Lung (tissue), 11 donors: ENCODE measurements at regions not wholly inside any gene's neighbourhood (a gene's known extent, or its start where the extent isn't known, plus 50 kb on each side); places are given as distances from the start of the nearest gene placed in this dataset.

Experiments
- ATAC-seq: fragments of 200-7000 bp; cut with Tn5 transposase; one replicate; pipeline ENCODE4 v1.9.1; 2020; ENCODE audit warnings: moderate number of reproducible peaks; ENCODE audit not compliant: insufficient read depth, low FRiP score
- DNase-seq, 3 donors: peaks; one replicate each; pipeline ENCODE4 v3.0.0-alpha.2; 2013 to 2017
- H3K27ac ChIP-seq, 2 donors: one replicate each; pipeline ENCODE4 v1.5.1; 2013; ENCODE audit warnings: mild to moderate bottlenecking in 2 of 2, moderate library complexity in 2 of 2, control low read depth in 1 of 2, inconsistent platforms in 1 of 2, low read depth in 1 of 2, low read length in 1 of 2
- H3K27me3 ChIP-seq, 3 donors: one replicate each; pipeline ENCODE4 v1.5.1; 2013; ENCODE audit warnings: low read length in 2 of 3; ENCODE audit not compliant: control insufficient read depth in 3 of 3, insufficient read depth in 3 of 3
- H3K36me3 ChIP-seq, 4 donors: one replicate each; pipeline ENCODE4 v1.5.1; 2013; ENCODE audit warnings: low read length in 4 of 4, mild to moderate bottlenecking in 1 of 4, moderate library complexity in 1 of 4; ENCODE audit not compliant: control insufficient read depth in 4 of 4, insufficient read depth in 4 of 4
- H3K4me1 ChIP-seq, 5 donors: one replicate each; pipeline ENCODE4 v1.5.1; 2013; ENCODE audit warnings: low read length in 5 of 5, mild to moderate bottlenecking in 2 of 5, moderate library complexity in 1 of 5; ENCODE audit not compliant: control insufficient read depth in 5 of 5, insufficient read depth in 5 of 5
- H3K4me3 ChIP-seq: one replicate; pipeline ENCODE4 v1.5.1; 2013; ENCODE audit warnings: mild to moderate bottlenecking, control low read depth, moderate library complexity
- H3K9ac ChIP-seq, 2 donors: one replicate each; pipeline ENCODE4 v1.5.1; 2013; ENCODE audit warnings: low read length in 2 of 2, control low read depth in 1 of 2; ENCODE audit not compliant: insufficient read depth in 1 of 2
- H3K9me3 ChIP-seq, 4 donors: one replicate each; pipeline ENCODE4 v1.5.1; 2013; ENCODE audit warnings: low read length in 3 of 4, mild to moderate bottlenecking in 1 of 4, moderate library complexity in 1 of 4; ENCODE audit not compliant: control insufficient read depth in 4 of 4, insufficient read depth in 3 of 4
- WGBS, 2 donors: extraction: QIAGEN DNeasy Blood & Tissue Kit; methylation state at CpG; one replicate each; pipeline ENCODE4 v1.1.7; 2013; 5-methylcytosine and 5-hydroxymethylcytosine counted together
- TF ChIP-seq, protein P1 (sequence below): IDR thresholded peaks from 2 replicates; pipeline ENCODE4 v1.5.1; 2012; ENCODE audit warnings: mild to moderate bottlenecking; ENCODE audit errors: control extremely low read depth, extremely low read depth
- donor health status: control.
- donor health status: control.
- donor health status: Bipolar disorder and iron deficiency.
- donor health status: healthy.
- donor health status: DM: yes; HTN: yes; CAD: no.

DNA sequence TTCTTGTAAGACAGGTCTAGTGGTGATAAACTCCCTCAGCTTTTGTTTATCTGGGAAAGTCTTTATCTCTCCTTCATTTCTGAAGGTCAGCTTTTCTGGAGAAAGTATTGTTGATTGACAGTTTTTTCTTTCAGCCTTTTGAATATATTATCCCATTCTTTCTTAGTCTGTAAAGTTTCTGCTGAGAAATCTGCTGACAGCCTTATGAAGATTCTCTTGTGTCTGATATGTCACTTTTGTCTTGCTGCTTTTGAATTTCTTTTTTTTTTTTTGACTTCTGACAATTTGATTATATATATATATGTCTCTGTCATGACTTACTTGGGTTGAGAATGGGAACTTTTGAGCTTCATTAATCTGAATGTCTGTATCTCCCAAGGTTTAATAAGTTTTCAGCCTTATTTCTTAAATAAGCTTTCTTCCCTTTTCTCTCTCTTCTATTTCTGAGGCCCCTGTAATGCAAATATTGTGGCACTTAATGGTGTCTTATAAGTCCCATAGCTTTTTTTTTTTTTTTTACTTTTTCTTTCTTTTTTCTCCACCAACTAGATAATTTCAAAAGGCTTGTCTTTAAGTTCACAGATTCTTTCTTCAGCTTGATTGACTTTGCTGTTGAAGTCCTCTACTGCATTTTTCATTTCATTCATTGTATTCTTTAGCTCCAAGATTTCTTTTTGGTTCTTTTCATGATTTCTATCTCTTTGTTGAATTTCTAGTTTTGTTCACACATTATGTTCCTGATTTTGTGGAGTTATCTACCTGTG lies 81.4 kb upstream of the IL6 start:
- H3K9me3 ChIP-seq: peaks cover 0 to 10% (median 3%) of the 10 kb centered on the region in 4 donors
- H3K4me3 ChIP-seq: no peak overlapping the region
- H3K27me3 ChIP-seq: no peaks in the 10 kb centered on the region
- no peaks in the 10 kb centered on the region for H3K4me1 ChIP-seq
- H3K9ac ChIP-seq: no peak overlapping the region
- H3K27ac ChIP-seq: no peak overlapping the region
- ATAC-seq: no peak
- DNase-seq: no peak
- TF ChIP-seq, protein P1, sequence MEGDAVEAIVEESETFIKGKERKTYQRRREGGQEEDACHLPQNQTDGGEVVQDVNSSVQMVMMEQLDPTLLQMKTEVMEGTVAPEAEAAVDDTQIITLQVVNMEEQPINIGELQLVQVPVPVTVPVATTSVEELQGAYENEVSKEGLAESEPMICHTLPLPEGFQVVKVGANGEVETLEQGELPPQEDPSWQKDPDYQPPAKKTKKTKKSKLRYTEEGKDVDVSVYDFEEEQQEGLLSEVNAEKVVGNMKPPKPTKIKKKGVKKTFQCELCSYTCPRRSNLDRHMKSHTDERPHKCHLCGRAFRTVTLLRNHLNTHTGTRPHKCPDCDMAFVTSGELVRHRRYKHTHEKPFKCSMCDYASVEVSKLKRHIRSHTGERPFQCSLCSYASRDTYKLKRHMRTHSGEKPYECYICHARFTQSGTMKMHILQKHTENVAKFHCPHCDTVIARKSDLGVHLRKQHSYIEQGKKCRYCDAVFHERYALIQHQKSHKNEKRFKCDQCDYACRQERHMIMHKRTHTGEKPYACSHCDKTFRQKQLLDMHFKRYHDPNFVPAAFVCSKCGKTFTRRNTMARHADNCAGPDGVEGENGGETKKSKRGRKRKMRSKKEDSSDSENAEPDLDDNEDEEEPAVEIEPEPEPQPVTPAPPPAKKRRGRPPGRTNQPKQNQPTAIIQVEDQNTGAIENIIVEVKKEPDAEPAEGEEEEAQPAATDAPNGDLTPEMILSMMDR: no peak
- H3K36me3 ChIP-seq: no peaks in the 10 kb centered on the region

GRCh38 chr7:22642454-22642853 lies 84.5 kb upstream of the IL6 start:
- H3K9me3 ChIP-seq: peaks cover 0 to 10% (median 3%) of the 10 kb centered on the region in 4 donors
- ATAC-seq (no peak), DNase-seq (no peak)
- H3K27me3 ChIP-seq: no peaks in the 10 kb centered on the region
- H3K36me3 ChIP-seq: no peaks in the 10 kb centered on the region
- TF ChIP-seq, protein P1: no peak
- no peak overlapping the region for H3K27ac ChIP-seq
- no peaks in the 10 kb centered on the region for H3K4me1 ChIP-seq
- H3K9ac ChIP-seq: no peak overlapping the region
- no peak overlapping the region for H3K4me3 ChIP-seq

DNA sequence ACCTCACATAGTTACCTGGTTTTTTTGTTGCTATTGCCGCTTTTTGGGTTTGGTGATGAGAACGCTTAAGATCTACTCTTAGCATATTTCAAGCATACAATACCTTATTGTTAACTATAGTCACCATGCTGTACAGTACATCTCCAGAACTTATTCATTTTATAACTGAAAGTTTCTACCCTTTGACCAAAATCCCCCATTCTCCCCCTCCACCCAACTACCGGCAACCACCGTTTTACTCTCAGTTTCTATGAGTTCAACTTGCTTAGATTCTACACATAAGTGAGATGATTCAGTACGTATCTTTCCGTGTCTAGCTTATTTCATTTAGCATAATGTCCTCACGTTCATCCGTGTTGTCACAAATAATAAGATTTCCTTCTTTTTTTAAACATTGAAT lies 86.7 kb upstream of the IL6 start:
- Histone ChIP-seq H3K27me3 (no peaks in the 10 kb centered on the region), H3K4me1 (peaks cover 0 to under 1% (median 0%) of the 10 kb centered on the region in 5 donors), H3K4me3 (no peak overlapping the region), H3K9me3 (peaks cover 0 to 4% (median 0%) of the 10 kb centered on the region in 4 donors), H3K27ac (no peak overlapping the region), H3K9ac (no peak overlapping the region), H3K36me3 (no peaks in the 10 kb centered on the region)
- ATAC-seq (no peak), DNase-seq (no peak)
- WGBS, 2 donors: 88 to 97% methylated on average over 8 of the region's 8 CpGs
- TF ChIP-seq, protein P1: no peak

DNA sequence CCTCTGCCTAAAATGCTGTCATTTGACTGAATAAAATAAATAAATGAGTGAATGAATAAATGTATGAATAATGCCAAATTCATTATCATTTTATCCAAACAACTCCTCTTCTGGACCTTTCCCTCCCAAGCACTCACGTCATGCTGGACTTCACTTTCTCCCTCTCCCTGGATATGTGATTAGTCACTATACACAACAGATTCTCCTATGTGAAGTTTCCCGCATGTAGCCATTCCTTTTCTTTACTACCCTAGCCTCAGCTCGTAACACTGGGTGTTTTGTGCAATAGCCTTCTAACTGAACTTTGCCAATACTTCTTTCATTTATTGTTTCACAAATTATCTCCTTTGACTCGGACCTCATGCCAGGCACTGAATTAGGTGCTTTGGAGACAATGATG lies 87.6 kb upstream of the IL6 start:
- H3K9me3 ChIP-seq: peaks cover 0 to 3% (median 0%) of the 10 kb centered on the region in 4 donors
- ATAC-seq: no peak
- no peak overlapping the region for H3K27ac ChIP-seq
- no peaks in the 10 kb centered on the region for H3K36me3 ChIP-seq
- peaks cover 0 to 2% (median 0%) of the 10 kb centered on the region in 5 donors for H3K4me1 ChIP-seq
- TF ChIP-seq, protein P1: no peak
- 87 to 88% methylated on average over 4 of the region's 4 CpGs for WGBS, 2 donors
- no peak overlapping the region for H3K4me3 ChIP-seq
- no peaks in the 10 kb centered on the region for H3K27me3 ChIP-seq
- DNase-seq: no peak
- H3K9ac ChIP-seq: no peak overlapping the region
